ENCODE measurements at regions not wholly inside any gene's neighbourhood (a gene's known extent, or its start where the extent isn't known, plus 50 kb on each side); places are given as distances from the start of the nearest gene placed in this dataset.

GRCh38 chr7:41336455-41336952, 366.4 kb downstream of the INHBA start:
- no peak overlapping the region for H3K4me3 ChIP-seq (ENCODE audit: low read length)
- DNase-seq (no peak), ATAC-seq (no peak)
- H3K9me3 ChIP-seq (ENCODE audit: control insufficient read depth, low read length) = peaks cover 2% of the 10 kb centered on the region
- WGBS = 62% methylated on average over 2 of the region's 2 CpGs
- H3K4me1 ChIP-seq (ENCODE audit: control insufficient read depth, insufficient read depth, low read length) = no peaks in the 10 kb centered on the region
- intact Hi-C loops (cut with DNase I) = no loop called here
- H3K27me3 ChIP-seq (ENCODE audit: control insufficient read depth, insufficient read depth) = no peaks in the 10 kb centered on the region
- no peak overlapping the region for H3K27ac ChIP-seq (ENCODE audit: low read length)

- no peaks in the 10 kb centered on the region for H3K4me1 ChIP-seq (ENCODE audit: control insufficient read depth, insufficient read depth, low read length)
- no peaks in the 10 kb centered on the region for H3K27me3 ChIP-seq (ENCODE audit: control insufficient read depth, insufficient read depth)
- ATAC-seq (no peak), DNase-seq (no peak)
- 75% methylated on average over 4 of the region's 4 CpGs for WGBS
- no peak overlapping the region for H3K4me3 ChIP-seq (ENCODE audit: low read length)
- no peaks in the 10 kb centered on the region for H3K9me3 ChIP-seq (ENCODE audit: control insufficient read depth, low read length)
- intact Hi-C loops (cut with DNase I) = no loop called here
- no peak overlapping the region for H3K27ac ChIP-seq (ENCODE audit: low read length)
Observed at GRCh38 chr7:41334071-41334862, 368.6 kb downstream of the INHBA start.

- Histone ChIP-seq H3K9me3 (ENCODE audit: control insufficient read depth, low read length) (no peaks in the 10 kb centered on the region), H3K4me3 (ENCODE audit: low read length) (no peak overlapping the region), H3K27me3 (ENCODE audit: control insufficient read depth, insufficient read depth) (no peaks in the 10 kb centered on the region), H3K27ac (ENCODE audit: low read length) (no peak overlapping the region), H3K4me1 (ENCODE audit: control insufficient read depth, insufficient read depth, low read length) (no peaks in the 10 kb centered on the region)
- DNase-seq (no peak), ATAC-seq (no peak)
- intact Hi-C loops (cut with DNase I) = no loop called here
Observed at GRCh38 chr7:41333511-41333910, 369.4 kb downstream of the INHBA start.

- ATAC-seq = no peak
Observed at GRCh38 chr7:41331194-41331593, 371.7 kb downstream of the INHBA start.

GRCh38 chr7:41328544-41328943, 374.3 kb downstream of the INHBA start:
- H3K27me3 ChIP-seq (ENCODE audit: control insufficient read depth, insufficient read depth) = no peaks in the 10 kb centered on the region

More at GRCh38 chr7:41331194-41331593, 371.7 kb downstream of the INHBA start:
- no peak for DNase-seq
- intact Hi-C loops (cut with DNase I) = no loop called here
- 94% methylated on average over 9 of the region's 9 CpGs for WGBS
- no peaks in the 10 kb centered on the region for H3K9me3 ChIP-seq (ENCODE audit: control insufficient read depth, low read length)
- H3K27ac ChIP-seq (ENCODE audit: low read length) = no peak overlapping the region
- H3K27me3 ChIP-seq (ENCODE audit: control insufficient read depth, insufficient read depth) = no peaks in the 10 kb centered on the region
- no peak overlapping the region for H3K4me3 ChIP-seq (ENCODE audit: low read length)
- no peaks in the 10 kb centered on the region for H3K4me1 ChIP-seq (ENCODE audit: control insufficient read depth, insufficient read depth, low read length)

GRCh38 chr7:41328131-41328530, 374.8 kb downstream of the INHBA start:
- ATAC-seq (no peak), DNase-seq (no peak)
- H3K4me1 ChIP-seq (ENCODE audit: control insufficient read depth, insufficient read depth, low read length) = no peaks in the 10 kb centered on the region
- no peaks in the 10 kb centered on the region for H3K9me3 ChIP-seq (ENCODE audit: control insufficient read depth, low read length)
- WGBS = 72% methylated on average over 3 of the region's 3 CpGs
- H3K4me3 ChIP-seq (ENCODE audit: low read length) = no peak overlapping the region
- H3K27ac ChIP-seq (ENCODE audit: low read length) = no peak overlapping the region
- no peaks in the 10 kb centered on the region for H3K27me3 ChIP-seq (ENCODE audit: control insufficient read depth, insufficient read depth)
- intact Hi-C loops (cut with DNase I) = no loop called here

More at GRCh38 chr7:41328544-41328943, 374.3 kb downstream of the INHBA start:
- no peaks in the 10 kb centered on the region for H3K4me1 ChIP-seq (ENCODE audit: control insufficient read depth, insufficient read depth, low read length)
- no peak overlapping the region for H3K4me3 ChIP-seq (ENCODE audit: low read length)
- no peak overlapping the region for H3K27ac ChIP-seq (ENCODE audit: low read length)
- no peak for ATAC-seq
- WGBS = 74% methylated on average over 3 of the region's 3 CpGs
- no peak for DNase-seq
- no peaks in the 10 kb centered on the region for H3K9me3 ChIP-seq (ENCODE audit: control insufficient read depth, low read length)
- intact Hi-C loops (cut with DNase I) = no loop called here

GRCh38 chr7:41326616-41327015, 376.3 kb downstream of the INHBA start:
- H3K4me3 ChIP-seq (ENCODE audit: low read length) = no peak overlapping the region
- no peak overlapping the region for H3K27ac ChIP-seq (ENCODE audit: low read length)
- no peaks in the 10 kb centered on the region for H3K4me1 ChIP-seq (ENCODE audit: control insufficient read depth, insufficient read depth, low read length)
- WGBS = 54% methylated on average over 1 of the region's 1 CpG
- ATAC-seq = no peak
- no peaks in the 10 kb centered on the region for H3K27me3 ChIP-seq (ENCODE audit: control insufficient read depth, insufficient read depth)
- no peak for DNase-seq
- H3K9me3 ChIP-seq (ENCODE audit: control insufficient read depth, low read length) = no peaks in the 10 kb centered on the region
- intact Hi-C loops (cut with DNase I) = no loop called here

- H3K4me1 ChIP-seq (ENCODE audit: control insufficient read depth, insufficient read depth, low read length) = no peaks in the 10 kb centered on the region
- no peak overlapping the region for H3K4me3 ChIP-seq (ENCODE audit: low read length)
- 63% methylated on average over 3 of the region's 3 CpGs for WGBS
- H3K9me3 ChIP-seq (ENCODE audit: control insufficient read depth, low read length) = no peaks in the 10 kb centered on the region
- ATAC-seq (no peak), DNase-seq (no peak)
- intact Hi-C loops (cut with DNase I) = no loop called here
- no peak overlapping the region for H3K27ac ChIP-seq (ENCODE audit: low read length)
- H3K27me3 ChIP-seq (ENCODE audit: control insufficient read depth, insufficient read depth) = no peaks in the 10 kb centered on the region
Observed at GRCh38 chr7:41323806-41324205, 379.1 kb downstream of the INHBA start.

- H3K9me3 ChIP-seq (ENCODE audit: control insufficient read depth, low read length) = no peaks in the 10 kb centered on the region
- ATAC-seq = no peak
- intact Hi-C loops (cut with DNase I) = no loop called here
- H3K27ac ChIP-seq (ENCODE audit: low read length) = no peak overlapping the region
- no peaks in the 10 kb centered on the region for H3K27me3 ChIP-seq (ENCODE audit: control insufficient read depth, insufficient read depth)
- no peaks in the 10 kb centered on the region for H3K4me1 ChIP-seq (ENCODE audit: control insufficient read depth, insufficient read depth, low read length)
- H3K4me3 ChIP-seq (ENCODE audit: low read length) = no peak overlapping the region
- no peak for DNase-seq
- WGBS = 83% methylated on average over 1 of the region's 1 CpG
Observed at GRCh38 chr7:41319581-41319980, 383.3 kb downstream of the INHBA start.

- Histone ChIP-seq H3K4me1 (ENCODE audit: control insufficient read depth, insufficient read depth, low read length) (no peaks in the 10 kb centered on the region), H3K4me3 (ENCODE audit: low read length) (no peak overlapping the region), H3K9me3 (ENCODE audit: control insufficient read depth, low read length) (no peaks in the 10 kb centered on the region), H3K27ac (ENCODE audit: low read length) (no peak overlapping the region), H3K27me3 (ENCODE audit: control insufficient read depth, insufficient read depth) (no peaks in the 10 kb centered on the region)
- DNase-seq = no peak
- intact Hi-C loops (cut with DNase I) = no loop called here
- 70% methylated on average over 6 of the region's 6 CpGs for WGBS
- no peak for ATAC-seq
Observed at GRCh38 chr7:41316410-41316809, 386.5 kb downstream of the INHBA start.

- Histone ChIP-seq H3K4me3 (ENCODE audit: low read length) (no peak overlapping the region), H3K27me3 (ENCODE audit: control insufficient read depth, insufficient read depth) (no peaks in the 10 kb centered on the region), H3K4me1 (ENCODE audit: control insufficient read depth, insufficient read depth, low read length) (no peaks in the 10 kb centered on the region), H3K27ac (ENCODE audit: low read length) (no peak overlapping the region), H3K9me3 (ENCODE audit: control insufficient read depth, low read length) (no peaks in the 10 kb centered on the region)
- no peak for DNase-seq
- 69% methylated on average over 4 of the region's 4 CpGs for WGBS
- intact Hi-C loops (cut with DNase I) = no loop called here
- ATAC-seq = peak in 1 of 2 donors; percentile 45
Observed at GRCh38 chr7:41315764-41316163, 387.1 kb downstream of the INHBA start.

All from right cardiac atrium (tissue), 5 donors.